NCI-H128 (cell line): ENCODE measurements at regions not wholly inside any gene's neighbourhood (a gene's known extent, or its start where the extent isn't known, plus 50 kb on each side); places are given as distances from the start of the nearest gene placed in this dataset.

Experiments
- DNase-seq: peaks from one replicate; lab custom pipeline; 2025; ENCODE audit not compliant: unreplicated experiment; lab: John Stamatoyannopoulos, UW

- DNase-seq, result no peak
Observed at GRCh38 chr7:136807598-136807997, 60.9 kb upstream of the CHRM2 start.

DNA sequence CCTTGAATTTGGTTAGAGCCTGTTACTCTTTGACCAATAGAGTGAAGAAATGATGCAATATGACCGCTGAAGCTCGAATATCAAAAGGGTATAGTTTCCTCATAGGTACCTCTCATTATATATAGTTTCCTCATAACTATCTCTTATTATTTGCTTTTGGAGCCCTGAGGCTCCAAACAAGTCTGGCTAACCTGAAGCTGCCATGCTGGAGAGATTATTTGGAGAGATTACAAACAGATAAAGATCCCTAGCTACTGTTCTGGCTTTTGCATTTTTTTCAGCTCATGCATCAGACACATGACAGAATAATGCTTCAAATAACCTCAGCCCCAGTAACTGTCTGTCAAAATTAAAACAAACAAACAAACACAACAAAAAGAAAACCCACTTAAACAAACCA is 65.4 kb upstream of the CHRM2 start:
- no peak for DNase-seq

- DNase-seq, result no peak
Observed at GRCh38 chr7:136783934-136784333, 84.5 kb upstream of the CHRM2 start.

- DNase-seq, result no peak
Observed at GRCh38 chr7:136741941-136742340, 126.5 kb upstream of the CHRM2 start.

DNA sequence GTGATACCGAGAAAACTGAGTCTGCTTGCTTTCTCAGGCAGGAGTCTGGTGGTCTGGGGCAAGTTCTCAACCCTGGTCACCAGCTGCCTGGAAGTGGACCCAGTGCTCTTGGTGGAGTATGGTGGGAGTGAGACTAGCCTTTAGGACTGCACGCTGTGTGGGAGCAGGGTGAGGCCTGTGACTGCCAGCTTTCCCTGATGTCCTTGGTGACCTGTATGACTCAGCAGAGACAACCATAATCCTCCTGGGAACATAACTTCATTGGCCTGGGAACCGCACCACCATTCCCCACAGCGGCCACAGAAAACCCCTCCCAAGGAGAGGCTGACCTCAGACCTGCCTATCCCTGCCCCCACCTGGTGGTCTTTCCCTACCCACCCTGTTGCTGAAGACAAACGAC is 139.5 kb upstream of the CHRM2 start:
- DNase-seq, result no peak

- no peak for DNase-seq
Observed at GRCh38 chr7:136726460-136726859, 142.0 kb upstream of the CHRM2 start.

- no peak for DNase-seq
Observed at GRCh38 chr7:136717910-136718557, 150.4 kb upstream of the CHRM2 start.

DNA sequence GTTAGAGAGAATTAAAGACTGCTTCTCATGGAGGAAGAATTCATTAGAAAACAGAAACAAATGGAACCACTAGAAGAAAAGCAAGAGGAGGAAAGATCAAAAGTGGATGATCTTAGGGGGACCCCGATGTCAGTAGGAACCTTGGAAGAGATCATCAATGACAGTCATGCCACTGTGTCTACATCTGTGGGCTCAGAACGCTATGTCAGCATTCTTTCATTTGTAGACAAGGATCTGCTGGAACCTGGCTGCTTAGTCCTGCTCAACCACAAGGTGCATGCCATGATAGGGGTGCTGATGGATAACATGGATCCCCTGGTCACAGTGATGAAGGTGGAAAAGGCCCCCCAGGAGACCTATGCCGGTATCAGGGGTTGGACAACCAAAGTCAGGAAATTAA is 154.4 kb upstream of the CHRM2 start:
- no peak for DNase-seq

DNA sequence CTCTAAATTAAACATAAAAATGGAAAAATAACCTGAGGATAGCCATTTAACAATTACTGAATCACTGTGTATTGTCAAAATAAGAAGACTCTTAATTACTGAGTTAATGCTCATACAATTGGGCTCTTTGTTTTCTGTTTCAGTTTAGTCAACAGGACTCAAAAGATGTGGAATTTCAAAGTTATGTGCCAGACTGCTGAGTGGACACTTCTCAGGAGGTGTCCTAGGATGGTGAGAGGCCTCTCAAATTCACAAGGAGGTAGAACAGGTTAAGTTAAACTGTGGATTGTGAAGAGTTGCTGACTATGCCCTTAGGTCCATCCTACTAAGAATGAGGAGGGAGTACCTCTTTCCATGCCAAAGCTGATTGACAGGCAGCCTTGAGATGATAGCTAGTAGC is 157.7 kb upstream of the CHRM2 start:
- DNase-seq, result no peak

DNA sequence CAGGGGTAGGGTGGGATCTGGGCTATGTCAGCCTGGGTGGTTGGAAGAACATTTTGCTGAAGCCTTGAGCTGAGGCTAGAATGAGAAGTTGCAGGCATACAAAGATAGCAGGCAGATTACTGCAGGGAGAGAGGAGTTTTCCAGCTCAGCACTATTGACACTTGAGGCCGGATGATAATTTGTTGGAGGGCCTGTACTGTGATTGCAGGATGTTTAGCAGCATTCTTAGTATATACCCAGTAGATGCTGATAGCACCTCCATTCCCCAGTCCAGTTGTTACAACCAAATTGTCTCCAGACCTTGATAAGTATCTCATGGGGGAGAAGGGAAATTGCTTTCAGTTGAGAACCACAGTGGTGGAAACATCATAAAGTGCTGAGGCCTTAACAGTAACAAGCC is 158.6 kb upstream of the CHRM2 start:
- DNase-seq, result no peak

DNA sequence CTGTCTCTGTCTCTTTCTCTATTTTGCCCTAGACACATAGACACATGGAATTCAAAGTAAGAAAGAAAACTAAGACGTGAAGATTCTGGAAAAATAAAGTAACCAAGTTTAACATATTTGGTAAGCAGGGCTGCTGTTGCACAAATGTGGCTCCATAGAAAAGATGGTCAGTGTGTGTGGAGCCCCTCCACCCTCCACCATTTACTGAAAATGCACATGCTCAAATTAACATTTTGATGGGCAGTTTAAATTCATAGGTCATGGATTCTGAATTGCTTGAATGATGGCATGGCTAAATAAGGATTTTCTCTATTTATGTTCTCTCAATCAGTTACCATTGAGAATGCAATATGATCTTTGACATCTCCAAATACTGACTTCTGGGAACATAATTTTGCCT is 165.5 kb upstream of the CHRM2 start:
- no peak for DNase-seq

- DNase-seq, result no peak
Observed at GRCh38 chr7:136698977-136699376, 169.5 kb upstream of the CHRM2 start.

- no peak for DNase-seq
Observed at GRCh38 chr7:136698231-136698630, 170.2 kb upstream of the CHRM2 start.

DNA sequence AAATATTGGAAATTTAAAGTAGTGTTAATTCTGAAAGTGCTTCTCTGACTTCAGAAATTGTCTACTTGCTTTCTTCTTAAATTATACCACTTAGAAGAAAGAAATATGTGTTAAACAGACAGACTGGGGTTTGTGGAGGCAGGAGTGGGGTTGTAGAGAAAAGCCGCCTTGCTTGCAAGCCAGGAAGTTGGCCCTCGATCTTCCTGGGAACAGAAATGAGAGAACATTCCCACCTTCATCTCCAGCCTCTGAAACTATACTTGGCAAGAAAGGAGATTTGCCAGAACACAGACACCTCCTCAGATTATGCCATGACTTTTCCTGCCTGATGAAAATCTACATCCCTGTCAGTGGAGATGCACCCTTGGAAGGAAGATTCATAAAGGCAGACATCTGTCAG is 171.2 kb upstream of the CHRM2 start:
- no peak for DNase-seq

GRCh38 chr7:136693166-136694119 is 175.0 kb upstream of the CHRM2 start:
- DNase-seq, result no peak

DNA sequence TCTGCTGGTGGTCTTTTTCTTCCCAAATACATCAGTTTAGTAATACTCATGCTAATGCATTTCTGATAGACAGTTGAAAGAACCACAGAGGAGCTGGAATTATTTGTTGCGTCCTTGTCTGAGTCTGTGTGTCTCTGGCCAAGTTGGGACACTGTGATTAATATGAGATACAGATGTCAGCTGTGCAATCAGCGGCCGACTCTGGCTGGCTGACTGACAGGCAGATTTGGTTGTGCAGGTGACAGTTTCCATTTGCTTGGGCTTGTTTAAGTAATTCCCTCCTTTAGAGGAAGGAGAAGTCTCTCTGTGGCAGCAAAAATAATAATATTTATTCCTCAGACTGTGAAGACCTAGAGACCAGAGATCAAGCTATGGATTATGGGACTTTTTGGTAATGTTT is 176.2 kb upstream of the CHRM2 start:
- no peak for DNase-seq

GRCh38 chr7:136688601-136689000 is 179.9 kb upstream of the CHRM2 start:
- no peak for DNase-seq

GRCh38 chr7:136687693-136688322 is 180.6 kb upstream of the CHRM2 start:
- no peak for DNase-seq

DNA sequence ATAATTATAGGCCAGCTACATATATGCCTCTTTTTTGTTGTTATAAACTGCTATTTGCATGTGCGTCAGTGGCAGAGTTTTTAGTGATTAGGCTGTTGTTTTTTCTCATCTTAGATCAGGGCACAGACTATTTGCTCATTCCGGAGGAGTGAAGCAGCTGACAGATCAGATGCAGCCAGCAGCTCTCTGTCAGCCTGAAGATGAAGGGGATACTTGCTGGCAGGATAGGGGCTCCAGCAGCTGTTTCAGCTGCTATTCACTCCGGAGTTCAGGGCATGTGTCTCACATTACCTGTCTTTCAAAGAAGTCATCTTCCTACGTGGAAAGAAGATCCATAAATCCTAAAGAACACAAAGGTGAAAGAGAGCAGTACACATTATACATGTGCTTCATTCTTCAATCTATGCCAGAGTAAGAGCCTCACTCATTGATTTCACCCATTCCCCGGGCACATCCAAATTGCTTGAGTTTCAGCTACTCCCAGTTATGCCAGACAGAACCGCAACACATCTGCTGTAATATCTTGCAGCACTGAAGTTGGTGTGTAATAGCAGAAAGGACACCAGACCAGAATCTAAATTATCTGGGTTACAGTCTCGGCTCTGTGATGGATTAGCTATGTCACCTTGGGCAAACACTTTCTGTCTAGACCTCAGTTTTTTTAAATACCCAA is 182.8 kb upstream of the CHRM2 start:
- DNase-seq, result no peak

- DNase-seq, result no peak
Observed at GRCh38 chr7:136677471-136678365, 190.7 kb upstream of the CHRM2 start.
